ENCODE measurements at regions not wholly inside any gene's neighbourhood (a gene's known extent, or its start where the extent isn't known, plus 50 kb on each side); places are given as distances from the start of the nearest gene placed in this dataset.

- Histone ChIP-seq H3K9ac (no peak overlapping the region), H2AFZ (no peak overlapping the region), H3K27ac (no peak overlapping the region), H3K27me3 (ENCODE audit: control insufficient read depth, insufficient read depth, low read length) (no peaks in the 10 kb centered on the region), H3K4me3 (ENCODE audit: low read depth, low read length) (no peak overlapping the region), H3K79me2 (no peaks in the 10 kb centered on the region), H3K4me1 (no peaks in the 10 kb centered on the region), H3K36me3 (ENCODE audit: control insufficient read depth, insufficient read depth, low read length) (no peaks in the 10 kb centered on the region), H3K4me2 (ENCODE audit: low read length) (no peak overlapping the region), H3K9me3 (ENCODE audit: control insufficient read depth, low read length) (no peaks in the 10 kb centered on the region)
- TF ChIP-seq CTCF (IDR thresholded peaks at IDR 0.05), result no peak
Measured at GRCh38 chr6:25085756-25086155, 150.0 kb upstream of the RIPOR2 start.

- H3K4me1 ChIP-seq, result no peaks in the 10 kb centered on the region
- peak overlapping the region; percentile 20 for H3K27ac ChIP-seq
- H2AFZ ChIP-seq, result no peak overlapping the region
- no peak overlapping the region for H3K4me3 ChIP-seq (ENCODE audit: low read depth, low read length)
- no peaks in the 10 kb centered on the region for H3K9me3 ChIP-seq (ENCODE audit: control insufficient read depth, low read length)
- H3K27me3 ChIP-seq (ENCODE audit: control insufficient read depth, insufficient read depth, low read length), result no peaks in the 10 kb centered on the region
- H3K9ac ChIP-seq, result no peak overlapping the region
- no peaks in the 10 kb centered on the region for H3K36me3 ChIP-seq (ENCODE audit: control insufficient read depth, insufficient read depth, low read length)
- no peak overlapping the region for H3K4me2 ChIP-seq (ENCODE audit: low read length)
- H3K79me2 ChIP-seq, result no peaks in the 10 kb centered on the region
- TF ChIP-seq CTCF (IDR thresholded peaks at IDR 0.05), result no peak
Measured at GRCh38 chr6:25086500-25087091, 150.8 kb upstream of the RIPOR2 start.

GRCh38 chr6:25088513-25088912 lies 152.8 kb upstream of the RIPOR2 start:
- no peak overlapping the region for H2AFZ ChIP-seq
- no peaks in the 10 kb centered on the region for H3K4me1 ChIP-seq
- no peak overlapping the region for H3K9ac ChIP-seq
- TF ChIP-seq CTCF (IDR thresholded peaks at IDR 0.05), result no peak
- H3K9me3 ChIP-seq (ENCODE audit: control insufficient read depth, low read length), result no peaks in the 10 kb centered on the region
- no peaks in the 10 kb centered on the region for H3K36me3 ChIP-seq (ENCODE audit: control insufficient read depth, insufficient read depth, low read length)
- H3K4me2 ChIP-seq (ENCODE audit: low read length), result no peak overlapping the region
- no peak overlapping the region for H3K4me3 ChIP-seq (ENCODE audit: low read depth, low read length)
- H3K79me2 ChIP-seq, result no peaks in the 10 kb centered on the region
- no peak overlapping the region for H3K27ac ChIP-seq
- H3K27me3 ChIP-seq (ENCODE audit: control insufficient read depth, insufficient read depth, low read length), result no peaks in the 10 kb centered on the region

GRCh38 chr6:25089442-25089841 lies 153.7 kb upstream of the RIPOR2 start:
- Histone ChIP-seq H3K9ac (no peak overlapping the region), H2AFZ (no peak overlapping the region), H3K4me1 (no peaks in the 10 kb centered on the region), H3K79me2 (no peaks in the 10 kb centered on the region), H3K9me3 (ENCODE audit: control insufficient read depth, low read length) (no peaks in the 10 kb centered on the region), H3K27ac (no peak overlapping the region), H3K4me2 (ENCODE audit: low read length) (no peak overlapping the region), H3K36me3 (ENCODE audit: control insufficient read depth, insufficient read depth, low read length) (no peaks in the 10 kb centered on the region), H3K4me3 (ENCODE audit: low read depth, low read length) (no peak overlapping the region), H3K27me3 (ENCODE audit: control insufficient read depth, insufficient read depth, low read length) (no peaks in the 10 kb centered on the region)
- TF ChIP-seq CTCF (IDR thresholded peaks at IDR 0.05), result no peak

- H3K36me3 ChIP-seq (ENCODE audit: control insufficient read depth, insufficient read depth, low read length), result no peaks in the 10 kb centered on the region
- H3K9me3 ChIP-seq (ENCODE audit: control insufficient read depth, low read length), result no peaks in the 10 kb centered on the region
- H3K79me2 ChIP-seq, result no peaks in the 10 kb centered on the region
- H3K4me2 ChIP-seq (ENCODE audit: low read length), result no peak overlapping the region
- H3K4me3 ChIP-seq (ENCODE audit: low read depth, low read length), result no peak overlapping the region
- no peak overlapping the region for H3K9ac ChIP-seq
- H3K27ac ChIP-seq, result no peak overlapping the region
- H3K27me3 ChIP-seq (ENCODE audit: control insufficient read depth, insufficient read depth, low read length), result no peaks in the 10 kb centered on the region
- H3K4me1 ChIP-seq, result no peaks in the 10 kb centered on the region
- H2AFZ ChIP-seq, result no peak overlapping the region
- no peak for TF ChIP-seq CTCF (IDR thresholded peaks at IDR 0.05)
Measured at GRCh38 chr6:25094726-25095125, 159.0 kb upstream of the RIPOR2 start.
